Right kidney (tissue), 1 donor: ENCODE measurements at regions not wholly inside any gene's neighbourhood (a gene's known extent, or its start where the extent isn't known, plus 50 kb on each side); places are given as distances from the start of the nearest gene placed in this dataset.

Source experiments
- DNase-seq: peaks from one replicate; pipeline ENCODE4 v3.0.0-alpha.2; 2016

DNA sequence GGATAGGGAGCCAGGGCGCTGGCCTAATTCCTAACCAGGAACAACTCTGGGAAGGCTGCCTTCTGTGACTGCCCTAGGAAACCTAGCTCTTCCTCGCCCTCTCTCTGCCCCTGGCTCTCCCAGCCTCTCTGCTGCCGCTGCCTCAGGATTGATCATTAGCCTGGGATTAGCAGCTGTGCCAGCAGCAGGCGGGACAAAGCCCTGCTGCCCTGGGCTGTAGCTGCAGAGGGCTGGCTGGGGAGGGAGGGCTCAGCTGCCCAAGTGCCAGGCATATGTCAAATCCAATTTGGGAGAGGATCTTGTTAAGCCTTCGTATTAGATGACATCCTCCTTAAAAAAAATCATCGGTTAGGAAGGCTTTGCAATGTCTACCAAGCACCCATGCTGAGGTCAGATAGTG is 144.8 kb upstream of the CCL2 start:
- no peak for DNase-seq

DNA sequence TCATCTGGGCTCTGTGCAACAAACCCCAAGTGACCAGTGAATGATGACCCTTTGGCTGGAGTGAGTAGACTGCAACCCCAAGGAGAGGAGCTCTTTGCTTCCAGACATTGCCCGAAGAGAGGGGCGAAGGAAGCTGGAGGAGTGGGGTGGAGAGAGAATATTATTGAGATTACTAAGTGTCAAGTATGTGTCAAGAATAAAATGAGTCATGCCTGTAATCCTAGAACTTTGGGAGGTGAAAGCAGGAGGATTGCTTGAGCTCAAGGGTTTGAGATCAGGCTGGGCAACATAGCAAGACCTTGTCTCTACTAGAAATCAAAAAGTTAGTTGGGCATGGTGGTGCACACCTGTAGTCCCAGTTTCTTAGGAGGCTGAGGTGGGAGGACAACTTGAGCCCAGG is 142.0 kb upstream of the CCL2 start:
- DNase-seq, result no peak

DNA sequence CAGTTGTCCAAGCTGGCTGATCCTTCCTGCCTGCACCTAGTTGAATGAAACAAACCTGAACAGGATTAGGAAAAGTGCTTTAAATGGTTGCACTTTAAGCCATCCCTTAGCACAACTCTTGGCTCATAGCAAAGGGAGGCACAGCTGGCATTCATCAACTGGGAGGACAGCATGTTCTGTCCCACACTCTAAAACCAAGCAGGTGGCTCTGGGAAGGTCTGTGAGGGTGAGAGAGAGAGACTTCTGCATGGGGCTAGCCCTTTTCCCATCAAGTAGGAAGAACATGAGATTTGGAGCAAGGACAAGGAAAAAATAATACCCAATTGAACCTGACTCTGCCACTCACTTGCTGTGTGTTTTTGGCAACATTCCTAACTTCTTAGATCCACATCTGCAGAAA is 140.9 kb upstream of the CCL2 start:
- DNase-seq, result no peak

DNA sequence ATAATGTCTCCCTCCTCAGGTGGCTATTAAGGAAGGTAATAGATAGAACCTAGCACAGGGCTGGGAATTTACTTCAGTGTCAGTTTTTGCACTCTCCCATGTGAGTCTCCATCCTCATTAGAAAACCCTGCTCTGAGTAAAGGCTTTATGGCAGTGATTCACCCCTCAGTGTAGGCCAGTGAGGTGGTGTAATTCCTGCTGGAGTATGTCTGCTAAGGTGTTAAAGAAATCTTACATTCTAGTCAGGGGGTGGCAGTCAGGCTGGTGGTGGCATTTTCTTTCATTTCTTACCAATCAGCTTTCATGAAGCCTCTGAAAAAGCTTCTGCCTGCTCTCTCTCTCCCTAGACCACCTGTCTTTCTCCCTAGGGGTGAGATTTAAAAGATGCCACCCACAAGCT is 138.8 kb upstream of the CCL2 start:
- no peak for DNase-seq

DNA sequence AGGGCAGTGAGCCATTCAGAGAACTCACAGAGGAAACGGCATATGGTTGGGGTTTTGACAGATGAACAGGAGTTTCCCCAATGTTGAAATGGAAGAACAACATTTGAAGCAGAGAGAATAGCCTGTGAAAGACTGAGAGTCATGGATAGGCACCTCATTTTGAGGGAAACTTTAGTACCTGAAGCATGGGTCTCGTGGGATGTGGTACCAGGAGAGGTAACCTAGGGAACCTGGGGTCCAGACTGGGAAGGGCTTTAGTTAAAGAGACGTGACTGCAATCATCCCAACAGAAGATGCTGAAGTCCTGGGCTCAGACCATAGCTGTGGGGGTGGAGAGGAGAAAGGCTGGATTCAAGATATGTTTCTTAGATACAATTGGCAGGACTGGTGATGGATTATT is 137.8 kb upstream of the CCL2 start:
- DNase-seq, result no peak

DNA sequence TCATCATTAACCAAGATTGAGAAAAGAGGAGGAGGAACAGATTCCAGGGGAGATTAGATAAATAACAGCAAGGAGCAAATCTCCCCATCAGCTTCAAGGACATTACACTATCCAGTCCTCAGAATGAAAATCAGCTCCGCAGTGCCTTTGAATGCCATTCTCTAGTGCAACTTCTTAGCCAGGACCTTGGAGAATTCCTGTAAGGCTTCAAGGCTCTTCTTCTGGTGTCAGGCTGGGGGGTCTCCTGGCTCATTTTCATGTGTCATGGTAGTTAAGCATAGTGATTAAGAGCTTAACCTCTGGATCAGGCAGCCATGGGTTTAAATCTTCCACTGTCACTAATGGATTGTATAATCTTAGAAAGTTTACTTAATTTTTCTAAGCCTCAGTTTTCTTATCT is 137.3 kb upstream of the CCL2 start:
- no peak for DNase-seq

DNA sequence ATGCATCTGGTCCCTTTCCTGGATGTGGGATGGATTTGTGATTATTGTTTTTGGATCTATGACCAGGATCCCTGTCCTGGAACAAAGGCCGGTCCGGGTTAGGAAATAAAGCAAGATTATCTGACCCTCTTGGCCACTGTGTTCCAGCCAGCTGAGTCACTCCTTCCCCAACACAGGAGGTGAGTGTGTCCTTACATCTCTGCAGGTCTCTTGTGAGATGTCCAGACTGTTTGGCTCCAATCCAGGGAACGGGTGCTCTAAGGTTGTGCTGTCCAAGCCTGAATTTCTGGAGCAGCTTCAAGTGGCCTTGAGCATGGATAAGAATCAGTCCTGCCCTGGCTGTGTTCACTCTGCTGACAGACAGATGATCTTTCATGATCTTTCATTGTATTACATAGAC is 136.5 kb upstream of the CCL2 start:
- DNase-seq, result no peak

DNA sequence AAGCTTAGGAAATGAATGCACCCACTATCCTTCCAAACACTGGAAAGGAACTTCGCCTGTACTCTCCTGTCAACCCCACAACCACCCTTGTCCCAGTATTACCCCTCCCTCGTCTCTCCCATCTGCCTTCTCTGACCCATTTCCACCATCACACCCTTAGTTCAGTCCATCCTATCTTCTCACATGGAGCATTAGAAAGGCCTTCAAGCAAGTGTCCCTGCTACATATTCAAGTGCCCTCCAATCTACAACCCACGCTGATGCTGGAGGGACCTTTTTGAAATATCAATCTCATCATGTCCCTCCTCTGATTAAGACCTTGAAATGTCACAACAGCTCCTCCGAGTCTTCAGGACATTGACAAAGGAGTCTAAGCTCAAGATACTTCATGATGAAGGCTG is 133.8 kb upstream of the CCL2 start:
- DNase-seq, result no peak

DNA sequence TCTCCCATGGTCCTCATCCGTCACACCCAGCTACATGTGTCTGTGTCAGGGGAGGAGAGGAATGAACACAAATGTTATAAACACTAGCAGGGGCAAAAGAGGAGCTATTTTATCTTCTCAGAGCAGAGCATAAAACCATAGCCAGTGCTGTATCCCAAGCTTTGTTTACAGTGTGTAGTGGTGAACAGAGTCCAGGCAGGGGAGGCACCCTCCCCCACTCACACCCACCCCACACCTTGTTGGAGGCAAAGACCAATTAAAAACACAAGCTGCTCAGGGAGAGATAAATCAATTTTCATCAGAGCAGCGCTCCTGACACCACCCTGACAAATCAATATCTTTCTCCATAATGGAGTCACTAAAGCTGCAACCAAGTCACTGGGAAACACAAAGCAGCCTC is 132.6 kb upstream of the CCL2 start:
- no peak for DNase-seq

DNA sequence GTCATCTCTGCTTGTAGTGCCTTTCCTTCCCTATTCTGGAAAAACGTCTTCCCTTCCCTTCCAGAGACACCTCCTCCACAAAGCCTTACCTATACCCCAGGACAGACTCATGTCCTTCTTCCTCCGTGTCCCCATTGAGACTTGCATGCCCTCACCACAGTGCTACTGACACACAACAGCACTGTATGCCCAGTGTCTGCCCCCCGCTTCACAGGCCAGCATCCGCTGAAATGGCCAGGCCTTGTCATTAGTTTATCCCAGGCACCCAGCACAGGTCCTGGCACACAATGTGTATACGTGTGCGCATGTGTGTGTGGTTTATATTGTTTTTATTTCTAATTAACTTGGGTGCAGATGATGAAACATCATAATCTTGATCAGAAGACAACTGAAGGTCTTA is 130.1 kb upstream of the CCL2 start:
- no peak for DNase-seq

DNA sequence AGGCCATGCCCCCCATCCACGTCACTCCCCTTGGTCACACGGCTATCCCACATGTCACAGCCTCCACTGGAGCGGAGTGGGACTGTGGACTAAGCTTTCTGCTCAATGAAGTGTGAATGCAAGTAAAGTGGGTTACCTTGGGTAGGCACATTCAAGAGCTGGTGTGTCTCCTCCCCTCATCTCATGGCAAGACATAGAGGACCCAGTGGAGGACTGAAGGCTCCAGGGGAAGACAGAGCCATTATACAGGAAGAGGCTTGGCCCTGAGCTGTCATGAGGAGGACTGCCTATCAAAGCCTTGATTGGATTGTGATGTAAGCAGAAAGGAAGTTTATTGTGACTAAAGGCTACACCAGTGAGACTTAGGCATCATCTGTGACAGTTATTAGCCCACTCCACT is 129.2 kb upstream of the CCL2 start:
- no peak for DNase-seq

DNA sequence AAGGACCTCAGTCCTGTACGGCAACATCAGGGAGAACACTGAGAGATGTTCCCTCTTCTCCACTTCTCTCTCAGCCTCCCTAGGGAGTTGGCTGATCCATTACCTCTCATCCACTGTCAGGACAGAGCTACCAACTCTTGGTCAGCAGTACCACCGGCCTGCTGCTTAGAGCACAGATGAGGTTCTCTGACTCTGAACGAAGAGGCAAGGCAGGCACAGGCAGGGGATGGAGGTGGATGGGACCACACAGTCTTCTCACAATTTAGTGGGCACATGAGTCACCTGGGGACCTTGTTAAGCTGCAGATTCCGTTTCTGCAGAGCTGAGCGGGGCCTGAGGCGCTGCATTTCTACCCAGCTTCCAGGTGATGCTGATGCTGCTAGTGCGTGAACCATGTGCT is 128.6 kb upstream of the CCL2 start:
- no peak for DNase-seq

DNA sequence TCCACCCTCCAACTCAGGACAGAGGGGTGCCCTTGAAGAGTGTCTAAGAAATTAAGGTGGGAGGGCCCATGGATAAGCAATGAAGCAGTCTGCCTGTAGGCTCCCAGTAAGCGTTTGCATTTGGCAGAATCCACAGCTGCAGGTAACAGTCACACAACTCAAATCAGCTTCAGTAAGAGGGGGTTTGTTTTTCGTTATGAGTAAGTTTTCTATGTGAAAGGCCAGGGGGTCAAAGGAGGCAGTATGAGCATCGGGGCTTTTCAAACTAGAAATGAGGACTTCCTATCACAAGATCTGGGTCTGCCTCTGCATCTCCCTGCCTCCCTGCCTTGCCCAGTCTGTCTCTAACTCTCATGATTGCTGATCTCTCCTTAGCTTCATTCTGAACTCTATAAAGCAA is 128.1 kb upstream of the CCL2 start:
- no peak for DNase-seq

DNA sequence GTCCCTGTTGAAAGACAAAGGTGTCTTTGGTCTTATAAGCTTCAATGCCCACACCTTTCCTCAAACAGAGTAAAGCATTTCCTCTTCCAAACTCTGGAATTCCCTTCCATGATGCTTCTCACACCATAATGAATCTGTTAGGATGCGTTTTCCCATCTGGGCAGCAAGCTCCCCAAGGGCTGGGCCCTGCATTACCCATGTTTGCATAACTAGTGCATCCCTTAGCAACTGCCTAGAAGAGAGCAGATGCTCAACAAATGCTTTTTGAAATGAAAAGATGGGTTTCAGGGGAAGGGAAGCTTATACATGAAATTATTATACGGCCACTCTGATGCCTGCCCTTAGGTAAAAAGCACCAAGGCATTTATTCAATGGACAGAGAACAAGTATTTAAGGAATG is 124.5 kb upstream of the CCL2 start:
- no peak for DNase-seq

DNA sequence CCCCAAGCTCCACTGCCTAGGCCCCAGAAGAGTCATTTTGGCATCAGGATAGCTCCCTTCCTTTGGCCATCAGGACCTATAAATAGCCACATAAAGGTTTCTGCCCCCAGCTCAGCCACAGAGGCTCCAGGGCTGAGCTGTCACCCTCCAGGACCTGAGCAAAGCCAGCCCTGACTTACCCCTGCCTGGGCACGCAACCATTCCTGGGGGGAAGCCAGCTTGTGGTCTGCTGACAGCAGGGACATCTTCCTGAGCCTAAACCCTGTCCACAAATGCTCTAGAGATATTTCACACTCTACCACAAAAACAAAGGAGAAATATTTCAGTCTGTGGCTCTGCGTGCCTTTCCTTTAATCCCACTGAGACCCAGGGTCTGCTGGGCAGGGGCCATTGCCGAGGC is 123.7 kb upstream of the CCL2 start:
- DNase-seq, result no peak

DNA sequence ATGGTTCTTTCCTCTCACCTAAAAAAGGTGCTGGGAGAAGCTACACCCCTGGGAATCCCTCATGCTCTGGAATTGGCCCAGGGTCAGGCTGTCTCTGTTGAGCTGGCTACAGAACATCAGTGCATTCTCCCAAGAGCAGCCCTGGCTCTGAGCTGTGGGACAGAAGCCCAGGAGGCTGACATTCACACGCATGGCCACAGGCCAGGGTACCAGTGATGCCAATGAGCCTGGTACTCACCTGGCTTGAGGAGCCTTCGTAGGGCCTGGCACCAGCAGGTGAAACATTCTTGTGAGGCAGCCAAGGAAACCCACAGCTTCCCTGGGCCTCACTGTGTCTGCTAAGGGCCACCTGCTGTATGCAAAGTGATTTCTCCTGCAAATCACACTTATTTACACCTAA is 121.7 kb upstream of the CCL2 start:
- no peak for DNase-seq

DNA sequence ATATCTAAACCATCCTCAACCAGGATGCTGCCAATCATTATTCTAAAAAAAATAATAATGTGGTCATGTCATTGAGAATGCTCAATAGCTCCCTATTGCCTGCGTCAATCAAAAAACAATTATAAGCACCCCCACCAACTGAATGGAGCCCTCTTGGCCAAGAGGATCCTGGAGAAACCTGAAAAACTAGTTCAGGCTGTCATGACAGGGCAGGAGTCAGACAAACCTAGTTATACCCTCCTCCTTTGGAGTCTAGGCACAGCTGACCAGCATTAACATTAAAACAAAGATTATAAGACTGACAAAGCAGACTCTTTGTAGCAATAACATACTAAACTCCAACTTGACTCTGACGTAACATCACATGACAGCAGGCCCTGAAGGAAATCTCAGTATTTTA is 119.2 kb upstream of the CCL2 start:
- DNase-seq, result no peak

DNA sequence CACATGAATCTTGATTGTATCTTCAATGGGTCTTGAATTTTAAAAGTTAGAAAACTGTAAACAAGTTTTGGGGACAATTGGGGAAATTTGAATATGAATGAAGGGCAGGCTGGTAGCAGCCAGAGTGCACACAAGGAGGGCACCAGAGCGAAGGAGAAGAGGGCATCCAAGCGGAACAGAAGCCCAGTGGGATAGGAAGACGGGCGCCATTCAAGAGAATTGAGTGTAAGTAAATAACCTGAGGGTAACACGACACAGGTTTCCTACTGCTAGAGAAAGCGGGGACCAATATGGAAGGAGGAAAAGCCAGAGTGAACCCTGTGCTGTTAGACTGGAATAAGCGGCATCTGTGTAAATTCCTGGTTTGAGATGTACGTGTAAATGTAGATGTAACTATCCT is 115.1 kb upstream of the CCL2 start:
- DNase-seq, result no peak

DNA sequence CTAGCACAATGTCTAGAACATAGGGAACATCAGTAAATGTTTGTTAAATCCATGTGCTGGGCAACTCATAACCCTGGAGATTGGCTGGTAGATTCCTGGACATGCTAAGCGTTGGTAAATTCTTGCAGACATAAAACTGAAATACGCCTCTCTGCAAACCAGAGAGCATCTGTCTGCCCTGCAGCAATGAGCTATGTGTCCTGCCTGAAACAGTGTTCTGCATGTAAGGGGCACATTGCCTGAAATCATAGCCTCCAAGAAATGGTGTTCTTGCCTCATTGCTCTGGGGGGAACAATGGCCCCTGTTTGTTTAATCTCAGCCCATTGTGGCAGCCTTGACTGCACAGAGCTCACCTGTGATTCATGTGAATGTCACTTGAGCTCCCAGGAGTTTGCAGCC is 113.5 kb upstream of the CCL2 start:
- DNase-seq, result no peak

DNA sequence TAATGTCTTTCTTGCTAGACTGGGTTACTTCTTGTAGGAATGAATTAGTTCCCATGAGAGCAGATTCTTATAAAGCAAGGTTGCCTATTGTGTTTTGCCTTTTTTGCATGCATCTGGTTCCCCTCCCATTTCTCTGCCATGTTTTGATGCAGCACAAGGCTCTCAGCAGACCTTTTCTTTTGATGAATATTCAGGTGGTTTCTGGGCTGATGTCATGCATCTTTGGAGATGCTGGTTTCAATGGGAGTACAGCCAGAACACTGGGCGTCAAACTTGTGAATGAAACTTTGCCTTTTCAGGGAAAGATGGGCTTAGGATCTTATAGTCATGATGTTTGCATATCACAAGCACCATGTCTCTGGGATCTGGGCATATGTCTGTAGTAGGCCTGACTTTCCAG is 111.7 kb upstream of the CCL2 start:
- DNase-seq, result no peak

DNA sequence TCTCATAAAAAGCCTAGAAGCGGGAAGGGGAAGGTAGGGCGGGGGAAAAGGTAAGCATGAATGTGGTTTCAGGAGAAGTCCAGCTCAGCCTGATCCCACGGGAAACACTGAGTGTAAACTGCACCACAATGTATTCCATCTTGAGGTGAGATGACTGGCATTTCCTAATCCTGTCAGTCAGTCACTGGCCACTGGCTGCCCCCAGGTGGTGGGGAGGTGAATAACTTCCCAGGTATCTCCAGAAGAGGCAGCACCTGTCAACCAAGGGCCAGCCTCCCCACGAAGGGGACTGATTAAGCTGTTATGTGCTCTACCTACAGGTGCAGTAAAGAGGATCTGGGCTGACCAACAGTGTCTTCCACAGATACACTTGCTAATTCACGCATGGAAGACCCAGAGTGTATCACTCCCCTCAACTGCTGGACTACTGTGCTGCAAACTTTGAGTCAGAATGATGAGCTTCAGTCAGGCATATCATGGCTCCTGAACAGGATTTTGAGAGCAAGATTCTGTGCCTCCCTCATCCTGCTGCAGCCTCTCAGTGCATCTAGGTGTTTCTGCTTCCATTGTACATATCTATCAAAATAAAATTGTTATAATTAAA is 108.5 kb upstream of the CCL2 start:
- DNase-seq, result no peak

DNA sequence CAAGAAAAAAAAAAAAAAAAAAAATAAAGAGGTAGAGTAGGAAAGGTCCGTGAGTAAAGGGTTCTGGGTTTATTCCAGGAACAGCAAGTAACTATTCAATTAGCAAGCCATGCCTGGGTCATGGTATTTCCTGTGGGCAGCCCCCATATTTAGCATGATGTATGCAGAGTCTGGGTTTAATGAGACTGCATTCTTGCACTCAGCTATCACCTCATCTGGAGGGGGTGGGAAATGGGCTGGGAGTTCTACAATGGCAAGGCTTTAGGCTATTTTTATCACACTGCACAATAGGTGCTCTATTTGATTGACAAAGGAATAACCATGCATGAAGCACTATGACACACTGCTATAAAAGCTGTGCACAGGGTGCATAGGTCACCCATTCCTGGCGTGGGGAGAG is 104.0 kb upstream of the CCL2 start:
- DNase-seq, result no peak

DNA sequence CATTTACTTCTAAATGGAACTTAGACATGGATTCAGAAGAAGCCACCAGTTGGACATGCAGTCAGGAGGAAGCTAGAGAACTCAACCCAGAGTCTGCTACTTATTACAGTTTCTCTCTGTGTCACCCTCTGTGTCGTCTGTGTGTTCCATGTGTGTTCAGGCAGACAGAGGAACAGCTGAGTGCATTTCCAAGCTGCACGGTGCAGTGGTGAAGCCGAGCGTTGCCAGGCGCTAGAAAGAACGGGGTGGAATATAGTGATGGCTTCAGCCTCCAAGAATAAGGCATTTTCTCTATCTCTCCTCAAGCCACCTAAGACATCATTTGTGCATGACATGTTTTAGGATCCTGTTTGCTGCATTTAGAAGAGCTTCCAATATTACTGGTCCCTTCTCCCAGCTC is 101.1 kb upstream of the CCL2 start:
- DNase-seq, result no peak

DNA sequence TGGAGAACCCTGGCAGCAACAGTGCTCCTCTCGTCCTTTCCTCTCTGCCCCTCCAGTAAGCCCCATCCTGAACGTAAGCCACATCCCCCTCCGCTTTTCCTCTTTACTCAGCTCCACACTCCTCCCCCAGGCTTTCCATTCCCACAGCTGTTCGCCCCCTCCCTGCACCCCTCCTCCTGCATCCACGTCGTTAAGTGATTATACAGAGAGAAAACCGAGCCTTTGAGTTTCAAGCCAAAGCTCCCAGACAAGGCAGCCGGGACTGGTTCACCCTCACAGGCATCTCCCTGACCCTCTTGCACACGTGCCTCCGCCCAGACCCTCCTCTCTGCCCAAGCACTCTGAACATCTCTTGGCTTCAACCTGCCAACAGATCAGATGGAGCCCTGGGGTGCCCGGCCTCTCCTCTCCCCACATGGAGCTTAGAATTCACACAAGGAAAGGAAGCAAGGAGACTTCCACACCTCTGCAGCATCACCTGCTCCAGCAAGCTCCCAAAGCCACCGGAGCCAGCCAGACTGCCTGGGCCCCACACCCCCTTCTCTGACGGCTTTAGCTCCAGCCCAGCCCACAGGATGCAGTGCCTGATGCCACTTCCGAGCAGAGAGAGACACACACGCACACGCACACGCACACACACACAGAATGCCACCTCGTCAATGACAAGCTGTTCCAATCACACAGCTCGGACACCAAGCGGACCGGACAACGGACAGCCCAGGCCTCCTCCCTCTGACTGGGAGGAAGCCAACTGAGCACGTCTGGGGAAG is 99.9 kb upstream of the CCL2 start:
- DNase-seq, result no peak

DNA sequence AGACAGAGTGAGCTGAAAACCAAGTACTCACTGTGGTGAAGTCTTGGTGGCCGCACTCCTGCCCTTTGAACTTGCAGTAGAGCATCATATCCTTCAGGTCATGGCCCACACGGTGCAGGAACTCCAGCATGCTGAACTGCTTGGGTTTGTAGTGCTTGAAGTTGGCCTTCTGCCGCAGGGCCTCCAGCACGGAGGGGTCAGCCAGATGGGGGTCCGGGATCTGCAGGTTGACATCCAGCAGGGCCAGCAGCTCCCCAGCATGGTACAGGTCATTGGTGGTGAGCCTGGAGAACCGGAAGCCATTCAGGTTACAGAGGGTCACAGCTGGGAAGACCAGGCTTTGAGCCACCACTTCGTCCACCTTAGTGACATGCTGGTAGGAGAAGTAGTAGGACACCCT is 99.1 kb upstream of the CCL2 start:
- no peak for DNase-seq
